Ascending aorta (tissue), 2 donors: ENCODE measurements at regions not wholly inside any gene's neighbourhood (a gene's known extent, or its start where the extent isn't known, plus 50 kb on each side); places are given as distances from the start of the nearest gene placed in this dataset.

Experiments used
- DNase-seq, 2 donors: peaks; one replicate each; pipeline ENCODE4 v3.0.0-alpha.2; 2019; ENCODE audit warnings: low spot score in 2 of 2
- H3K27ac ChIP-seq, 2 donors: fragments of 200-600 bp; sonication (generic); one replicate each; pipeline ENCODE4 v1.5.1; 2016 to 2017; ENCODE audit warnings: mild to moderate bottlenecking in 1 of 2
- H3K27me3 ChIP-seq: fragments of 200-600 bp; sonication (generic); one replicate; pipeline ENCODE4 v1.5.1; 2017
- H3K36me3 ChIP-seq, 2 donors: fragments of 200-600 bp; sonication (generic); one replicate each; pipeline ENCODE4 v1.5.1; 2016
- H3K4me1 ChIP-seq, 2 donors: fragments of 200-600 bp; sonication (generic); one replicate each; pipeline ENCODE4 v1.5.1; 2016 to 2017; ENCODE audit warnings: mild to moderate bottlenecking in 1 of 2
- H3K4me3 ChIP-seq, 2 donors: fragments of 200-600 bp; sonication (generic); one replicate each; pipeline ENCODE4 v1.5.1; 2016 to 2017; ENCODE audit warnings: mild to moderate bottlenecking in 1 of 2
- H3K9me3 ChIP-seq, 2 donors: fragments of 200-600 bp; sonication (generic); one replicate each; pipeline ENCODE4 v1.5.1; 2016
- intact Hi-C: fragments of 100-400 bp; cut with DNase I; formaldehyde crosslinking; loops from one replicate; pipeline ENCODE4 v1.15.1; 2023
- TF ChIP-seq, protein P1 (sequence below), 3 experiments: fragments of 200-600 bp in 2 of 3; fragments of 450-650 bp in 1 of 3; sonication (generic) in 2 of 3; IDR thresholded peaks; one replicate each; pipeline ENCODE4 v1.5.1; 2016 to 2019; ENCODE audit warnings: antibody characterized with exemption in 3 of 3, mild to moderate bottlenecking in 1 of 3, moderate library complexity in 1 of 3

DNA sequence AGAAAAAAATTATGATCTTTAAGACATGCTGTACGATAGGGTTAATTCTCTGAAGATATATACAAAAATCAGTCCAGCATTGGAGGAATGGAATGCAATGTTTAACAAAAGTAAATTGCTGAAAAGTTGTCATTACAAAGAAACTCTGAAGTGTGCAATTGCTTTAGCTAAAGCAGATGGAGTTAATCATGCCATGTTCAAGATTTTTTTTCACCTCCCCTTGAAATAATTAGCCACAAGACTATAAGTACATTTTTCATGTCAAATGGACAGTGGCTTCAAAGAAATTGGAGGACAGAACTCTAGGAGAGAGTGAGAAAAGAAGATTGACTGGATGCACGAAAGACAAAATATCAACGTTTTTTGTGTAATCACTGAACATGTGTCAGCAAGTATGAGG, 63.1 kb upstream of the MEOX2 start:
- TF ChIP-seq, protein P1, sequence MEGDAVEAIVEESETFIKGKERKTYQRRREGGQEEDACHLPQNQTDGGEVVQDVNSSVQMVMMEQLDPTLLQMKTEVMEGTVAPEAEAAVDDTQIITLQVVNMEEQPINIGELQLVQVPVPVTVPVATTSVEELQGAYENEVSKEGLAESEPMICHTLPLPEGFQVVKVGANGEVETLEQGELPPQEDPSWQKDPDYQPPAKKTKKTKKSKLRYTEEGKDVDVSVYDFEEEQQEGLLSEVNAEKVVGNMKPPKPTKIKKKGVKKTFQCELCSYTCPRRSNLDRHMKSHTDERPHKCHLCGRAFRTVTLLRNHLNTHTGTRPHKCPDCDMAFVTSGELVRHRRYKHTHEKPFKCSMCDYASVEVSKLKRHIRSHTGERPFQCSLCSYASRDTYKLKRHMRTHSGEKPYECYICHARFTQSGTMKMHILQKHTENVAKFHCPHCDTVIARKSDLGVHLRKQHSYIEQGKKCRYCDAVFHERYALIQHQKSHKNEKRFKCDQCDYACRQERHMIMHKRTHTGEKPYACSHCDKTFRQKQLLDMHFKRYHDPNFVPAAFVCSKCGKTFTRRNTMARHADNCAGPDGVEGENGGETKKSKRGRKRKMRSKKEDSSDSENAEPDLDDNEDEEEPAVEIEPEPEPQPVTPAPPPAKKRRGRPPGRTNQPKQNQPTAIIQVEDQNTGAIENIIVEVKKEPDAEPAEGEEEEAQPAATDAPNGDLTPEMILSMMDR (IDR thresholded peaks at IDR 0.05) = no peak
- Histone ChIP-seq H3K9me3 (no peaks in the 10 kb centered on the region), H3K4me1 (peaks cover 0 to 32% of the 10 kb centered on the region in 2 donors), H3K27me3 (no peaks in the 10 kb centered on the region), H3K36me3 (no peaks in the 10 kb centered on the region), H3K27ac (no peak overlapping the region), H3K4me3 (no peak overlapping the region)
- DNase-seq = no peak
- intact Hi-C loops = loop anchor here (10.0 kb wide), 2 partner anchors 315 to 1625 kb away; no protein-coding TSS in a partner anchor

DNA sequence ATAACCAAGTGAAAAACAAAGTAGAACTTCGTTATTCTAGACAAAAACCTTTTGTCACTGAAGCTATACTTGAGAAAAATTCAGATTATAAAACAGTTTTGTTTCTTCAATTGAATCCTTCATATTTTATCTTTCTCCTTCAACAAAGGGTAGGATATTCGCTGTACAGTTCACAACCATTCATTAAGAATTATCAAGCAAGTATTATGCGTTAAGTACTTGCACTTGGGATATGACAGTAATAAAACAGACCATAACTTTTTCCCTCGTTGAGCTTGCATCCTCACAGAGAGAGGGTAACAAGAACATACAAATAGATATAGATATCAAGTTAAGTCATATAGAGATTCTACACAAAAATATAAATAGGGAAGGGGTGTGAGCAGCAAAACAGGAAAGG, 61.2 kb upstream of the MEOX2 start:
- intact Hi-C loops = no loop called here
- no peaks in the 10 kb centered on the region for H3K9me3 ChIP-seq
- TF ChIP-seq, protein P1 (IDR thresholded peaks at IDR 0.05) = no peak
- H3K4me1 ChIP-seq = peaks cover 0 to 22% of the 10 kb centered on the region in 2 donors
- no peaks in the 10 kb centered on the region for H3K27me3 ChIP-seq
- no peak overlapping the region for H3K27ac ChIP-seq
- H3K4me3 ChIP-seq = no peak overlapping the region
- H3K36me3 ChIP-seq = no peaks in the 10 kb centered on the region
- no peak for DNase-seq

DNA sequence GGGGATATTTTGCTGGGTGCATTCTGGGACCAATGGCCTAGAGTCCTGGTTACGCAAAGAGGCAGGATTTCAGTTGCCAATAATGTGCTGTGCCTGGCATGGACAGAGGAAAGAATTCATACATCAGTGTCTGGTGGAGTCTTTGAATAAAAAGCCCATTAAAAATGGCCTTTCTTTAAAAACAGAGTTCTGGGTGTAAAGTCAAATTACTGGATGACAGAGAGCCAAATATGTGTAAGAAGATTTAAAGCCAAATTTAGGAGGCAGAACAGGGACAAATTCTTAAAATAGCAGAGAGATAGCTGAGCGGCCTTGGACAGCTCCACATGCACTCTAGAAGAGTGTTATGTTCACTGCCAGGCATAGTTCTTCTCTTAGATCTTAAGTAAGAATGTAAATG, 60.8 kb upstream of the MEOX2 start:
- Histone ChIP-seq H3K4me3 (no peak overlapping the region), H3K9me3 (no peaks in the 10 kb centered on the region), H3K27me3 (no peaks in the 10 kb centered on the region), H3K4me1 (peaks cover 0 to 18% of the 10 kb centered on the region in 2 donors), H3K27ac (no peak overlapping the region), H3K36me3 (no peaks in the 10 kb centered on the region)
- TF ChIP-seq, protein P1 (IDR thresholded peaks at IDR 0.05) = no peak
- no peak for DNase-seq
- intact Hi-C loops = no loop called here

- H3K27ac ChIP-seq = no peak overlapping the region
- intact Hi-C loops = no loop called here
- H3K4me3 ChIP-seq = no peak overlapping the region
- no peak for DNase-seq
- peaks cover 0 to 7% of the 10 kb centered on the region in 2 donors for H3K4me1 ChIP-seq
- H3K36me3 ChIP-seq = no peaks in the 10 kb centered on the region
- H3K27me3 ChIP-seq = no peaks in the 10 kb centered on the region
- TF ChIP-seq, protein P1 (IDR thresholded peaks at IDR 0.05) = no peak
- H3K9me3 ChIP-seq = no peaks in the 10 kb centered on the region
These were observed 57.5 kb upstream of the MEOX2 start for GRCh38 chr7:15743926-15744480.

GRCh38 chr7:15737601-15738000, 51.1 kb upstream of the MEOX2 start:
- intact Hi-C loops = no loop called here
- no peak overlapping the region for H3K4me3 ChIP-seq
- no peak for DNase-seq
- H3K36me3 ChIP-seq = no peaks in the 10 kb centered on the region
- no peaks in the 10 kb centered on the region for H3K9me3 ChIP-seq
- H3K27me3 ChIP-seq = no peaks in the 10 kb centered on the region
- H3K27ac ChIP-seq = no peak overlapping the region
- TF ChIP-seq, protein P1 (IDR thresholded peaks at IDR 0.05) = no peak
- H3K4me1 ChIP-seq = no peaks in the 10 kb centered on the region
